AG04450 (cell line): ENCODE measurements at regions not wholly inside any gene's neighbourhood (a gene's known extent, or its start where the extent isn't known, plus 50 kb on each side); places are given as distances from the start of the nearest gene placed in this dataset.

Experiments used
- CTCF ChIA-PET: fragments of 300-600, 350-600 bp; formaldehyde crosslinking; extraction: SDS; loops from one replicate; lab custom pipeline; 2022; ENCODE audit warnings: antibody characterized with exemption, inconsistent platforms; lab: Charles Lee
- POLR2A ChIA-PET: fragments of 350-600 bp; formaldehyde crosslinking; extraction: SDS; loops from one replicate; lab custom pipeline; 2021; ENCODE audit warnings: antibody characterized with exemption, inconsistent platforms; lab: Yijun Ruan, JAX
- DNase-seq: peaks from one replicate; pipeline ENCODE4 v3.0.0-alpha.2; 2011; ENCODE audit warnings: low read depth, low spot score
- H3K27ac ChIP-seq: one replicate; pipeline ENCODE4 v1.5.1; 2012; ENCODE audit warnings: low read depth, low read length, control low read depth
- H3K27me3 ChIP-seq: one replicate; pipeline ENCODE4 v1.6.0; 2012; ENCODE audit warnings: low read length; ENCODE audit not compliant: control insufficient read depth, insufficient read depth
- H3K4me3 ChIP-seq: 2 replicates; pipeline ENCODE4 v1.5.1; 2011; ENCODE audit warnings: mild to moderate bottlenecking, low read depth, low read length, control low read depth
- H3K9me3 ChIP-seq: 2 replicates; pipeline ENCODE4 v1.5.1; 2012; ENCODE audit warnings: low read length; ENCODE audit not compliant: control insufficient read depth, insufficient read depth
- CTCF ChIP-seq: IDR thresholded peaks from 2 replicates; pipeline ENCODE4 v1.5.1; 2011; ENCODE audit warnings: low read depth, low read length, control low read depth, inconsistent platforms

GRCh38 chr6:19692506-19693298 lies 144.5 kb upstream of the ID4 start:
- H3K27ac ChIP-seq = no peak overlapping the region
- CTCF ChIA-PET = interaction anchor here (1.1 to 1.2 kb wide), 2 partner anchors 9 to 120 kb away, joined by 3 read pairs; no protein-coding TSS in a partner anchor
- no peak for TF ChIP-seq CTCF
- POLR2A ChIA-PET = no interaction called here
- H3K9me3 ChIP-seq = no peaks in the 10 kb centered on the region
- H3K27me3 ChIP-seq = peaks cover 28% of the 10 kb centered on the region
- DNase-seq = no peak
- no peak overlapping the region for H3K4me3 ChIP-seq

GRCh38 chr6:19694697-19695096 lies 142.5 kb upstream of the ID4 start:
- POLR2A ChIA-PET = no interaction called here
- CTCF ChIA-PET = interaction anchor here (0.6 kb wide), 1 partner anchor 116 kb away, joined by 4 read pairs; no protein-coding TSS in a partner anchor
- Histone ChIP-seq H3K27ac (no peak overlapping the region), H3K9me3 (no peaks in the 10 kb centered on the region), H3K4me3 (no peak overlapping the region), H3K27me3 (peaks cover 28% of the 10 kb centered on the region)
- DNase-seq = no peak
- TF ChIP-seq CTCF = no peak

GRCh38 chr6:19697744-19698290 lies 139.4 kb upstream of the ID4 start:
- POLR2A ChIA-PET = no interaction called here
- H3K27ac ChIP-seq = no peak overlapping the region
- peak; percentile 41 for DNase-seq
- no peaks in the 10 kb centered on the region for H3K9me3 ChIP-seq
- CTCF ChIA-PET = no interaction called here
- H3K4me3 ChIP-seq = no peak overlapping the region
- peaks cover 7% of the 10 kb centered on the region for H3K27me3 ChIP-seq
- TF ChIP-seq CTCF = no peak

- DNase-seq = no peak
- H3K27ac ChIP-seq = no peak overlapping the region
- no peaks in the 10 kb centered on the region for H3K27me3 ChIP-seq
- H3K9me3 ChIP-seq = no peaks in the 10 kb centered on the region
- TF ChIP-seq CTCF = no peak
- H3K4me3 ChIP-seq = no peak overlapping the region
- ChIA-PET POLR2A (no interaction called here), CTCF (no interaction called here)
Measured at GRCh38 chr6:19699932-19700331, 137.2 kb upstream of the ID4 start.

- no peaks in the 10 kb centered on the region for H3K27me3 ChIP-seq
- ChIA-PET POLR2A (no interaction called here), CTCF (no interaction called here)
- no peaks in the 10 kb centered on the region for H3K9me3 ChIP-seq
- no peak overlapping the region for H3K27ac ChIP-seq
- no peak for TF ChIP-seq CTCF
- no peak for DNase-seq
- H3K4me3 ChIP-seq = no peak overlapping the region
Measured at GRCh38 chr6:19705606-19706005, 131.6 kb upstream of the ID4 start.
